HUES64 (cell line): ENCODE measurements at regions not wholly inside any gene's neighbourhood (a gene's known extent, or its start where the extent isn't known, plus 50 kb on each side); places are given as distances from the start of the nearest gene placed in this dataset.
"Not testable (repeated sequence)": the region's sequence is repeated elsewhere in the genome, so short reads cannot be mapped to it uniquely, and the experiment has no call there.

Source experiments
- H3K27ac ChIP-seq: 2 replicates; pipeline ENCODE4 v1.7.0; 2013; ENCODE audit warnings: low read depth, low read length, inconsistent platforms
- H3K27me3 ChIP-seq: 2 replicates; pipeline ENCODE4 v1.6.1; 2013; ENCODE audit warnings: mild to moderate bottlenecking, low read length; ENCODE audit not compliant: insufficient read depth
- H3K36me3 ChIP-seq: 2 replicates; pipeline ENCODE4 v1.6.1; 2013; ENCODE audit warnings: mild to moderate bottlenecking, low read length; ENCODE audit not compliant: insufficient read depth
- H3K4me1 ChIP-seq: 2 replicates; pipeline ENCODE4 v1.6.1; 2013; ENCODE audit warnings: mild to moderate bottlenecking, low read length, moderate library complexity; ENCODE audit not compliant: insufficient read depth
- H3K4me3 ChIP-seq: 2 replicates; pipeline ENCODE4 v1.5.1; 2013; ENCODE audit warnings: mild to moderate bottlenecking, low read length, moderate library complexity
- H3K9ac ChIP-seq: 2 replicates; pipeline ENCODE4 v1.6.1; 2013; ENCODE audit warnings: mild to moderate bottlenecking, low read depth, low read length
- H3K9me3 ChIP-seq: 2 replicates; pipeline ENCODE4 v1.6.1; 2013; ENCODE audit warnings: low read depth, low read length; ENCODE audit not compliant: insufficient read depth
- WGBS: fragments of 150-250, 120-280 bp; methylation state at CpG from one replicate; pipeline ENCODE4 v1.1.7; 2013; ENCODE audit warnings: missing lambda C conversion rate; 5-methylcytosine and 5-hydroxymethylcytosine counted together

- Histone ChIP-seq H3K27ac (no peak overlapping the region), H3K4me1 (no peaks in the 10 kb centered on the region), H3K9ac (no peak overlapping the region), H3K9me3 (no peaks in the 10 kb centered on the region), H3K4me3 (no peak overlapping the region), H3K27me3 (no peaks in the 10 kb centered on the region), H3K36me3 (no peaks in the 10 kb centered on the region)
- 98% methylated on average over 4 of the region's 4 CpGs for WGBS
Observed at GRCh38 chr5:85604786-85605185, 1013.0 kb upstream of the COX7C start.

GRCh38 chr5:85605381-85605780 is 1012.4 kb upstream of the COX7C start:
- Histone ChIP-seq H3K9ac (no peak overlapping the region), H3K27ac (no peak overlapping the region), H3K36me3 (no peaks in the 10 kb centered on the region), H3K4me1 (no peaks in the 10 kb centered on the region), H3K4me3 (no peak overlapping the region), H3K9me3 (no peaks in the 10 kb centered on the region), H3K27me3 (no peaks in the 10 kb centered on the region)

GRCh38 chr5:85614489-85614888 is 1003.3 kb upstream of the COX7C start:
- no peaks in the 10 kb centered on the region for H3K36me3 ChIP-seq
- WGBS, result 96% methylated on average over 3 of the region's 3 CpGs

GRCh38 chr5:85621668-85622067 is 996.1 kb upstream of the COX7C start:
- H3K9ac ChIP-seq, result no peak overlapping the region
- H3K27ac ChIP-seq, result no peak overlapping the region
- WGBS, result 97% methylated on average over 2 of the region's 2 CpGs

More at GRCh38 chr5:85614489-85614888, 1003.3 kb upstream of the COX7C start:
- H3K4me1 ChIP-seq, result no peaks in the 10 kb centered on the region
- H3K9me3 ChIP-seq, result no peaks in the 10 kb centered on the region
- no peak overlapping the region for H3K9ac ChIP-seq
- H3K4me3 ChIP-seq, result no peak overlapping the region
- H3K27ac ChIP-seq, result no peak overlapping the region
- H3K27me3 ChIP-seq, result no peaks in the 10 kb centered on the region

GRCh38 chr5:85628153-85628552 is 989.6 kb upstream of the COX7C start:
- Histone ChIP-seq H3K9me3 (no peaks in the 10 kb centered on the region), H3K4me1 (no peaks in the 10 kb centered on the region), H3K36me3 (no peaks in the 10 kb centered on the region), H3K9ac (no peak overlapping the region), H3K27ac (no peak overlapping the region), H3K4me3 (no peak overlapping the region), H3K27me3 (no peaks in the 10 kb centered on the region)

More at GRCh38 chr5:85621668-85622067, 996.1 kb upstream of the COX7C start:
- Histone ChIP-seq H3K4me1 (no peaks in the 10 kb centered on the region), H3K27me3 (no peaks in the 10 kb centered on the region), H3K9me3 (no peaks in the 10 kb centered on the region), H3K4me3 (no peak overlapping the region), H3K36me3 (no peaks in the 10 kb centered on the region)

GRCh38 chr5:85638495-85639125 is 979.1 kb upstream of the COX7C start:
- H3K9me3 ChIP-seq, H3K27me3 ChIP-seq, H3K36me3 ChIP-seq, H3K4me1 ChIP-seq, H3K27ac ChIP-seq: not testable (repeated sequence)
- 89% methylated on average over 18 of the region's 25 CpGs for WGBS
- Histone ChIP-seq H3K9ac (peak overlapping the region; percentile 71), H3K4me3 (peak overlapping the region; percentile 52)

- H3K9ac ChIP-seq, result no peak overlapping the region
- H3K4me1 ChIP-seq, result no peaks in the 10 kb centered on the region
- H3K9me3 ChIP-seq, result no peaks in the 10 kb centered on the region
- H3K4me3 ChIP-seq, result peak overlapping the region; percentile 58; the same call in 1 of the 2 replicates
- 92% methylated on average over 6 of the region's 7 CpGs for WGBS
- H3K27me3 ChIP-seq, result no peaks in the 10 kb centered on the region
- no peaks in the 10 kb centered on the region for H3K36me3 ChIP-seq
- no peak overlapping the region for H3K27ac ChIP-seq
Observed at GRCh38 chr5:85646036-85646435, 971.7 kb upstream of the COX7C start.

GRCh38 chr5:85646641-85647040 is 971.1 kb upstream of the COX7C start:
- peak overlapping the region; percentile 58 for H3K4me3 ChIP-seq
- H3K9ac ChIP-seq, result peak overlapping the region; percentile 59; the same call in 1 of the 2 replicates
- no peaks in the 10 kb centered on the region for H3K9me3 ChIP-seq
- no peak overlapping the region for H3K27ac ChIP-seq
- H3K27me3 ChIP-seq, result no peaks in the 10 kb centered on the region
- WGBS, result 88% methylated on average over 2 of the region's 2 CpGs
- no peaks in the 10 kb centered on the region for H3K36me3 ChIP-seq
- no peaks in the 10 kb centered on the region for H3K4me1 ChIP-seq

GRCh38 chr5:85647349-85648127 is 970.2 kb upstream of the COX7C start:
- H3K9ac ChIP-seq, result peak overlapping the region; percentile 59
- WGBS, result 92% methylated on average over 25 of the region's 25 CpGs
- H3K4me1 ChIP-seq, result no peaks in the 10 kb centered on the region
- H3K4me3 ChIP-seq, result peak overlapping the region; percentile 58
- H3K27me3 ChIP-seq, result no peaks in the 10 kb centered on the region
- no peaks in the 10 kb centered on the region for H3K36me3 ChIP-seq
- H3K27ac ChIP-seq, result no peak overlapping the region; the same call in 1 of the 2 replicates
- H3K9me3 ChIP-seq, result no peaks in the 10 kb centered on the region

- Histone ChIP-seq H3K4me1 (no peaks in the 10 kb centered on the region), H3K9me3 (no peaks in the 10 kb centered on the region), H3K27me3 (no peaks in the 10 kb centered on the region), H3K36me3 (no peaks in the 10 kb centered on the region), H3K4me3 (no peak overlapping the region), H3K27ac (no peak overlapping the region), H3K9ac (no peak overlapping the region)
- 93% methylated on average over 4 of the region's 4 CpGs for WGBS
Observed at GRCh38 chr5:85648495-85648894, 969.2 kb upstream of the COX7C start.

GRCh38 chr5:85651731-85652130 is 966.0 kb upstream of the COX7C start:
- Histone ChIP-seq H3K27ac (no peak overlapping the region), H3K9ac (no peak overlapping the region)
- no CpG with 5 or more reads among the region's 1 CpG for WGBS

More at GRCh38 chr5:85651731-85652130, 966.0 kb upstream of the COX7C start:
- Histone ChIP-seq H3K4me3 (no peak overlapping the region), H3K36me3 (no peaks in the 10 kb centered on the region), H3K4me1 (no peaks in the 10 kb centered on the region), H3K27me3 (no peaks in the 10 kb centered on the region), H3K9me3 (0 out of 2 replicates have a peak, but pooled peaks cover 3% of the 10 kb centered on the region)
